Endothelial cell of umbilical vein (primary cell): ENCODE measurements at regions not wholly inside any gene's neighbourhood (a gene's known extent, or its start where the extent isn't known, plus 50 kb on each side); places are given as distances from the start of the nearest gene placed in this dataset.

ENCODE experiments used
- CTCF ChIP-seq, 2 donors: IDR thresholded peaks; 1 replicate in 1 of 2; 2 replicates in 1 of 2; pipeline ENCODE4 v1.5.1; 2011; ENCODE audit warnings: low read length in 2 of 2, mild to moderate bottlenecking in 2 of 2, moderate library complexity in 2 of 2, control low read depth in 1 of 2, inconsistent platforms in 1 of 2, low read depth in 1 of 2; ENCODE audit not compliant: insufficient read depth in 1 of 2; ENCODE audit errors: extremely low read depth in 1 of 2
- EZH2 ChIP-seq: IDR thresholded peaks from 2 replicates; pipeline ENCODE4 v1.6.1; 2012; ENCODE audit warnings: borderline replicate concordance, low read depth, mild to moderate bottlenecking, moderate library complexity, low read length, inconsistent platforms; ENCODE audit not compliant: severe bottlenecking
- GATA2 ChIP-seq: IDR thresholded peaks from 2 replicates; pipeline ENCODE4 v1.7.0; 2011; ENCODE audit warnings: low read depth, mild to moderate bottlenecking, moderate library complexity, mixed read lengths, low read length; ENCODE audit not compliant: insufficient read length, insufficient read depth
- JUN ChIP-seq: IDR thresholded peaks from 2 replicates; pipeline ENCODE4 v1.6.1; 2011; ENCODE audit warnings: borderline replicate concordance, low read depth; ENCODE audit not compliant: insufficient read length, insufficient read depth
- POLR2A ChIP-seq: IDR thresholded peaks from 2 replicates; pipeline ENCODE4 v1.6.1; 2012; ENCODE audit warnings: low read depth, mild to moderate bottlenecking, control low read depth, low read length
- POLR2AphosphoS5 ChIP-seq: IDR thresholded peaks from 2 replicates; pipeline ENCODE4 v1.6.1; 2012; ENCODE audit warnings: low read depth, mild to moderate bottlenecking, control low read depth, low read length, moderate library complexity; ENCODE audit not compliant: insufficient read depth

- TF ChIP-seq CTCF (IDR thresholded peaks at IDR 0.05; ENCODE audit: extremely low read depth in 1 of 2, insufficient read depth in 1 of 2, low read depth in 1 of 2, low read length in 2 of 2) (no peak), POLR2AphosphoS5 (no peak), POLR2A (no peak), JUN (no peak), EZH2 (no peak), GATA2 (no peak)
Measured at GRCh38 chr6:142684371-142684770, 260.6 kb downstream of the HIVEP2 start.
